IPS DF 19.7 (cell line): ENCODE measurements at regions not wholly inside any gene's neighbourhood (a gene's known extent, or its start where the extent isn't known, plus 50 kb on each side); places are given as distances from the start of the nearest gene placed in this dataset.

Experiments
- DNase-seq: peaks from one replicate; pipeline ENCODE4 v3.0.0-alpha.2; 2013; ENCODE audit warnings: low read depth, low spot score

GRCh38 chr13:111515307-111515617, 194.8 kb downstream of the TEX29 start:
- DNase-seq, result no peak

GRCh38 chr13:111515635-111516034, 195.2 kb downstream of the TEX29 start:
- DNase-seq, result no peak

DNA sequence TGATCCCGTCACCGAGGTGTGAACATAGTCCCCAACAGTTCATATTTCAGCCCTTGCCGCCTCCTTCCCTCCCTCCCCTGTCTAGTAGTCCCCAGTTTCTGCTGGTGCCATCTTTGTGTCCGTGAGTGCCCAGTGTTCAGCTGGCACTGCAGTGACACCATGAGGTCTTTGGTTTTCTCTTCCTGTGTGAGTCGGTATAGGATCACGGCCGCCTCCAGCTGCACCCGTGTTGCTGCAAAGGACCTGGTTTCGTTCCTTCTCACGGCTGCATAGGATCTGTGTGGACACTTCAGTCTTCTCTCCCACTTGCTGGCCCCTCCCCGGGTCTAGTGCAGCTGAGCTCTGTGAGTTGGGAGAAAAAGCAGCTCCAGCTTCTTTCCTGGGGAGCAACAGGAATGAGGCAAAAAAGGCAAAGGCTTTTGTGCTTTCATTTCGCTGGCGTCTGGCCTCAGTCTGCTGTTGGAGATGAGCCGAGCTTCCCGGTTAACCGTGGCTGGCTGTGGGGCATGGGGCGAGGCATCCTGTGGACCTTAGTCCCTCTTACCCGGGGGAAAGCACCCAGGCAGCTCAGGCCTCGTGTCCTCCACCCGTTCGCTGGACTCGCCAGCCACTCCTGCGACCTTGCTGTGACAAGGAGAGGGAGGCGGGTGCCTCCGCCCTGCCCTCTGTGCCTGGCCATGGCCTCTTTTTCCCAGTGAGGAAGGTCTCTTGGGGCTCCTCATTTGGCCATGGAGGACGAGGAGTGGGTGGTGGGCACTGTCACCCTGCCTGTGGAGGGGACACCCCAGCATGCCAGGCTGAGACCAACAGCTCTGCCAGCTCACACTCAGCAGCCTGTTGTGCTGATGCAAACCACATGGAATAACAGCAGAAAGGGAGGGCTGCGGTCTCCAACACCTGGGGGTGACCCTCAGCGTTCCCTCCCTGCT, 196.5 kb downstream of the TEX29 start:
- DNase-seq, result no peak

DNA sequence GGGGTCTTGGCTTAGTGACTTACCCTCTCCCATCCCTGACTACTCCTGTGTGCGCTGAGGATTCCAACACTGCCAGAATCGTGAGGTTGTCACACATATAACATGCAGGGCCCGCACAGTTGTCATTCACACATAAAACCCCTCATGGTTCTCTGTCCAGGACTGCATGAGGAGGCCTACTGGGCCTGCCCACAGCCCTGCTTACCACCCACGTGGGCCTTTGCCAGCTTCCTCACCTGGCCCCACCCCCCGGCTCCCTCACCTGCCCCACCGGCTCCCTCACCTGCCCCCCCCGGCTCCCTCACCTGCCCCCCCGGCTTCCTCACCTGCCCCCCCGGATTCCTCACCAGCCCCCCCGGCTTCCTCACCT, 197.2 kb downstream of the TEX29 start:
- DNase-seq, result no peak

DNA sequence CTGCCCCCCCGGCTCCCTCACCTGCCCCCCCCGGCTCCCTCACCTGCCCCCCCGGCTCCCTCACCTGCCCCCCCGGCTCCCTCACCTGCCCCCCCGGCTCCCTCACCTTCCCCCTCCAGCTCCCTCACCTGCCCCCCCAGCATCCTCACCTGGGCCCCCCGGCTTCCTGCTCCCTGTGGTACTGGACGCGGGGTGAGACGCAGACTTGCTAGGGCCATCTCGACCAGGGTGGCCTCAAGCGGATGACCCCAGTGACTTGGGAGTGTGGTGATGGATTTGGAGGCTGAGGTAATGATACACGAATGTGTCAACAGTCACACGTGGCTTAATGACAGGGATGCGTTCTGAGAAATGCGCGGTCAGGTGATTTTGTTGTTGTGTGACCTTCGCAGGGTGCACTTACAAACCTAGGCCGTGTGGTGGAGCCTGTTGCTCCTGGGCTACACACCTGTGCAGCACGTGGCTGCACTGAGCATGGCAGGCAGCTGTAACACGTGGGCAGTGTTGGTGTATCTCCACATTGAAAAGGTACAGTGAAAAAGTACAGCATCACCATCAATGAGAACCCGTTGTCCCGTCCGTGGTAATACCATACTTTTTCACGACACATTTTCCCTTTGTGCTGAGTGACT, 197.8 kb downstream of the TEX29 start:
- DNase-seq, result no peak

DNA sequence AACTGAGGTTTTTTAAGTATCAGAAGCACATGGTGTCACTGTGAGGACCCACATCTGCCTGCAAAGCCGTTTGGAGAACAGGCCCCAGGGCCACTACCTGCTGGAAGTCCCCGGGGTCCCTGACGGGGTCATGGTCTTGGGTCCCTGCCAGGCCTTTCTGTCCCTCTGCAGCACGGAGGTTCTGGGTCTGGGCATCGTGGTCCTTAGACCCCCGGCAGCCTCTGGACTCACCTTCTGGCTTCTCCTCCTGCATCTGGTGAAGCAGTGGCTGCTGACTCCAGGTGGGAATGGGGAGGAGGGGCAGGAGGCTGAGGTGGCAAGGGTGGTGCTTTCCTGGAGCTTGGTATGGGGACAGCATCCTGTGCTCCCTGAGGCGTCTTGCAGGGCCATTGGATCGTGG, 198.6 kb downstream of the TEX29 start:
- DNase-seq, result no peak

DNA sequence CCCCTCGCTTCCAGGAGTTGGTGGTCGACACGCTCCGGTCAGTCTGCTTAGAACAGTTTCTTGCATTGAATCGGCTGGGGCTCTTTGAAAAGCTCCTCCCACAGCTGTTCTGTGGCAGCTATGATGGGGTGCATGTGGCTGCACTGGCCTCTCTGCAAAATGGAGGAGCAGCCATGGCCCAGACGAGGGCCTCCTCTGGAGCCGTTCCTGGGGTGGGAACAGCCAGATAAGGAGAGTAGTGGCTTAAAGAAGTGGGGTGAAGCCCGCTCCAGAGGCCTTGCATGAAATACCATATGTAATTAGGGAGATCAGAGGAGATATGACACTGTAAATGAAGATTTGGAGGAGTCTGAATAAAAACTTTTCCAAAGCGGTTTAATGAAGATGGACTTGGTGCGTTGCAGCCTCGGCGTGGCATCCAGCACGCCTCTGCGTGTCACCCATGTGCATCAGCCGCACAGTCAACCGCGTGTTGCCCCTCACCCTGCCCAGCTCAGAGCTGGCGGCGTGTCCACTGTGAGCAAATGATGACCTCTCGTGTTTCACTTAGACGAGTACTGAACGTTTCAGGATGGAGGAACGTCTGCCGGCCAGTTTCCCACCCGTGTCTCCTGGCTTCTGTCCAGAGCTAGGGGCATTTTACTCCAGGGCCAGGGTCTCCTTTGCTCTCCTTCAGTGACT, 199.2 kb downstream of the TEX29 start:
- no peak for DNase-seq

DNA sequence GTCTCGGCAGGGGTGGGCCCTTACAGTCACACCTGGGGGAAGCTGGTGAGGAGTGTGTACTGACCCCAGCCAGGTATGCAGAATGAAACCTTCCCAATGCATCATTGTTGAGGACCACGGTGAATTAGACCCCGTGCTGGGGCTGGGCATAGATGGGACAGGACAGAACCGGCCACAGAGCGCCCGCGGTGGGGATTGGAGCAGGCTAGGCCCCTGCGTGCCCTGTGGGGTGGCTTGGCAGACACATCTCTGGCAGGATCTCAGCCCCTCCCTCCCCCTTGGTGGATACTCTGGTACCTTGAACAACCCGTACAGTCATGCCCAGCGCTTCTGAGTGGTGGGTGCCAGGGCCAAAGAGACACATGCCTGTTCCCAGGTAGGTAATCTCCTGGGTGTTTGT, 200.6 kb downstream of the TEX29 start:
- DNase-seq, result no peak

DNA sequence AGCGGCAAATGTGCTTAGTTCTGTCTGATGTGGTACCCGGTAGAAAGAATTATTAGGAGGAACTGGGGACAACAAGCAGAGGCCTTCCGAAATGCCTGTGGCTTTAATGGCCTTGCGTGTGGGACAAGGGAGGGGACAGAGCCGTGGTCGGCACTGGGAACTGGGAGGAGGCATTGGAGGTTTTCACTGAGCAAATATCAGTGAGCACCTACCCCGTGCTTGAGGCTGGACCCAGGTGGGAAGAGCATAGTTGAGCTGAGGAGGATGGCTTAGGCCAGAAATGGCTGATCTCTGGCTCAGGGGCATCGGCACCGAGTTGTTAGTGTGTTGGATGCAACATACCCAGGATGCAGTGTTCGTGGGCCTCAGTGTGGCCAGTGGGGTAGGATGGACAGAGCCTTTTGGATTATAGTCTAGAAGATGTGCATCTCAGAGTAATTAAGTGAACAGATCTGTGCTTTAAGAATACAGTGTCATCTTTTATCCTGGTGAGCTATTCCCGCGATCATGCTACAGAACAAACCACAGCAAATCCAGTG, 201.3 kb downstream of the TEX29 start:
- no peak for DNase-seq

GRCh38 chr13:111525320-111526118, 205.1 kb downstream of the TEX29 start:
- no peak for DNase-seq

DNA sequence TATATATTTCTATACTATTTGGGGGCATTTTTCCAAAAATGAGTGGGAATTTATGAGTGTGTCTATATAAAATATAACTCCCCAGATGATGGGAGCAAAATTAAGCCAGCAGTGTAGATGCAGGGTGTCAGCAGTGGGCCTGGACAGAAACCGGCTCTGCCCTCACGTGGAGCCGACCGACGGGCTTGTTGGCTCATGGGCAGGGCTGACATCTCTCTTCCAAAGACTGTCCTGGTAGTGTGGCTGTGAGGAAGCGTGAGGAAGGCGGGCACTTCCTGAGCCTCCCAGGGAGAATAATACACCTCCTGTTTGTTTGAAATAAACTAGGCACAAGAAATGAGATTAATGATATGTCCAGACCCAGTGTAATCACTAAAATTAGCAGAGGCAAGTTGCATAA, 206.5 kb downstream of the TEX29 start:
- DNase-seq, result no peak

GRCh38 chr13:111527614-111528229, 207.3 kb downstream of the TEX29 start:
- DNase-seq, result no peak

- no peak for DNase-seq
Measured at GRCh38 chr13:111528513-111528912, 208.1 kb downstream of the TEX29 start.

DNA sequence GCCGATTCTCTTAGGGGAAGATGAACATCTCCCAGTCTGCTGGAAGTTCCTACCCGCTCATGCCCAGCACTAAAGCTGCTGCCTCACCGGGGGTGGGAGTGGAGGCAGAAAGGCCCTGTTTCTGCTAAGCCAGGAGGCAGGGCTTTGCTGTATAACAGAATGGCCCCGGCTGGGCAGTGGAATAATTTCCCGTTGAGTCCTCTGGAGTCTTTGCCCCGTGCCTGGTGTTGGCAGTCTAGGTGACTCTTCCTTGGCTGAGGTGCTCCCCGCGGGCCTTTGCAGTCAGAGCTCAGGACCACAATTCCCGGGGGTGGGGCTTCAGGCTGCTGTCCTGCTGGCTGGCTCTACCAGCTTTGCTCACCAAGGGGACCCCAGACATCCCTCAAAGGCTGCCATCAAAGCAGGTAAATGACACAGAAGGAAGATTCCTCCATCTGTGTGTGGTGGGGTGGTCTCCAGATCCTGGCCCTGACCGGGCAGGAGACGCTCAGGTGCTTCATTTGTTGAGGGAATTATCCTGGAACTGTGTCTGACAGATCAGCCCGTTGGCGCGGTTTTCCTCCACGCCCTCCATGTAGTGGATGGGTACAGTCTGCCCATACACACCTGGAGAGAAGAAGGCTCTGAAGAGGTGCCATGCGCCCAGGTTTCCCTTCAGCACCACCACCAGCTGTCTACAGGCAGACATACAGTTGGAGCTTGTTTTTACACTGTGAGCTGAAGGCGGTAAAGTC, 209.9 kb downstream of the TEX29 start:
- DNase-seq, result no peak

DNA sequence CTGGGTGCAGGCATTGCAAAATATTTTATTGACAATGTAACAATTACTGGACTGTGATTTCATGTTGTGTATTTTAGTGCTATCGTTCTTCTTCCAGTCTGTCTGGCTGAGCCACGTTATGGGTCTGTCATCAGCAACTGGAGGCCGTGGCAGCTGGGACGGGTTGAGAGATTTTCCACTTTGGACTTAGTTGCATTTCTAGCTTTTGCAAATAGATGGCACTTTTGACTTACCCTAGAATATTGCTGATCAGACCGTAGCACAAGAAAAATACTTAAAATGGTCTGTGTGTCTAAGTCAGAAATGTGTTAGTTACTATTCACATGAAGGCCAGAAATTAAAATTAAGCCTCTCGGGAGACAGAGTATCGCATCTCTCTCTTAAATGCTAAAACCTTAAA, 211.1 kb downstream of the TEX29 start:
- no peak for DNase-seq

DNA sequence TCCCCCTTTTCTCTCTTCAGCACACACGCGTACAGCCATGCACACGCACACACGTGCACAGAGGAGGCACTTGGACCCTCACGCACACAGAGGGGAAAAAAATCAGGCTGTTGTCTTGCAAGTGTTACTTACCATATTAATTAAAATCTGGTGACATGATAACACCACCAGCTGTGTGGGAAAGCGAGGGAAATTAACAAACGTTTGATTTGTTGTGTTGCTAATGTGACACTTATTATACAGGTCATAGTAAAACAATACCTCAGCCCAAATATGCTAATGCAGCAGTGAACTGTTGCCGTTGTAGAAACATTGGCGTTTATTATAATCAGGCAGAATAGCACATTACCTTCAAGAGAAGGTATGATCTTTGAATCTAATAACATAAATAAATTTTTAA, 211.7 kb downstream of the TEX29 start:
- no peak for DNase-seq

- no peak for DNase-seq
Measured at GRCh38 chr13:111533900-111534683, 213.7 kb downstream of the TEX29 start.

DNA sequence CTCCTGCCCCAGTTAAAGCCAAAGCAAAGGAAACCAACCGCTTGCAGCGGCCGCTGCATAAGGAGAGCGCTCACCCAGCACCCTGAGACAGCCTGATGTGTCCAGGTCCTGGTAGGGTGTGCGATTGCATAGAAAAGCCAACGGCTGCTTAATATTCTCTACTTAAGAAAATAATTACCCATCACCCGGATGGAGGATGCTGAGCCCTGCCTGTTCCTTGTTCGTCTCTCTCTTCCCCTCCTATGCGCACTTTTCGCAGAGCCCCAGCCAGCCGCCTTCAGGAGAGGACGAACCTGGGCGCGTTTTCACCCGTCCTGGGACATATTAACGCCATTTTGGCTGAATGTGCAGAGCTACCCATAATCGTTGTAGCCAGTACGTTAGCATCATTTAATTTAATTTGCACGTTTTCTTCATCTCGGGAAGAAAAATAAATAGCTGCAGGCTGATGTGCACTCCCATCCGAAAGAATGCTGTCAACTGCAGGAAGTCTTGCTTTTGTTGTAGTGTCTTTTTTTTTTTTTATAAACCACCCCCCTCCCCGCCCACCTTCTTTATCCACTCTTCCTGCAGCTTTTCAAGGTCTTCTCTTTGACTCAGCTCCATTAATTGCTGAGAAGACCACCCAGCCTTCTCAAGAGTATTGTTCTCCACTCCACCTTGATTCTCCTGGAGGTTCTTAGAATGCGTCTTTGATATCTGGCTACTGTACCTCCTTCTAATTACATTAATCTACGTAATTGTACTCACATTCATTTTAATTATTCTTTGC, 214.5 kb downstream of the TEX29 start:
- no peak for DNase-seq

GRCh38 chr13:111535523-111535811, 215.0 kb downstream of the TEX29 start:
- DNase-seq, result no peak
